GM23338 (cell line): ENCODE measurements at regions not wholly inside any gene's neighbourhood (a gene's known extent, or its start where the extent isn't known, plus 50 kb on each side); places are given as distances from the start of the nearest gene placed in this dataset.

Source experiments
- ATAC-seq: fragments of 200-7000 bp; cut with Tn5 transposase; 3 replicates; pipeline ENCODE4 v1.9.1; 2020
- DNase-seq: peaks from one replicate; pipeline ENCODE4 v3.0.0-alpha.2; 2015; ENCODE audit warnings: low spot score
- H2AFZ ChIP-seq: fragments of 200-600 bp; sonication (generic); 2 replicates; pipeline ENCODE4 v1.8.0; 2016; ENCODE audit warnings: antibody characterized with exemption, mild to moderate bottlenecking, moderate library complexity
- H3F3A ChIP-seq: fragments of 200-600 bp; sonication (generic); replicated peaks from 2 replicates; pipeline ENCODE4 v1.8.0; 2017; ENCODE audit warnings: antibody characterized with exemption, mixed run types, low read depth
- H3K27ac ChIP-seq: fragments of 200-600 bp; sonication (generic); 2 replicates; pipeline ENCODE4 v1.6.1; 2016; ENCODE audit warnings: low read depth
- H3K27me3 ChIP-seq: fragments of 200-600 bp; sonication (generic); 2 replicates; pipeline ENCODE4 v1.8.0; 2016; ENCODE audit warnings: mild to moderate bottlenecking, mixed run types, moderate library complexity; ENCODE audit not compliant: insufficient read depth
- H3K36me3 ChIP-seq: fragments of 200-600 bp; sonication (generic); 2 replicates; pipeline ENCODE4 v1.8.0; 2016; ENCODE audit warnings: mild to moderate bottlenecking; ENCODE audit not compliant: insufficient read depth
- H3K4me1 ChIP-seq: fragments of 200-600 bp; sonication (generic); 2 replicates; pipeline ENCODE4 v1.8.0; 2016; ENCODE audit warnings: mild to moderate bottlenecking, moderate library complexity; ENCODE audit not compliant: insufficient read depth
- H3K4me2 ChIP-seq: fragments of 200-600 bp; sonication (generic); 2 replicates; pipeline ENCODE4 v1.7.1; 2017; ENCODE audit warnings: mixed run types
- H3K4me3 ChIP-seq: fragments of 200-600 bp; sonication (generic); 2 replicates; pipeline ENCODE4 v1.6.1; 2016; ENCODE audit warnings: mixed run types
- H3K79me2 ChIP-seq: fragments of 200-600 bp; sonication (generic); replicated peaks from 2 replicates; pipeline ENCODE4 v1.8.0; 2017; ENCODE audit warnings: mild to moderate bottlenecking; ENCODE audit not compliant: insufficient read depth
- H3K9me2 ChIP-seq: fragments of 200-600 bp; sonication (generic); 2 replicates; pipeline ENCODE4 v1.8.0; 2017; ENCODE audit not compliant: insufficient read depth
- H4K20me1 ChIP-seq: fragments of 200-600 bp; sonication (generic); replicated peaks from 2 replicates; pipeline ENCODE4 v1.8.0; 2017; ENCODE audit warnings: mild to moderate bottlenecking; ENCODE audit not compliant: insufficient read depth
- H3K27ac Mint-ChIP-seq: 2 replicates; pipeline ENCODE4 v1.8.0; 2020; ENCODE audit warnings: inconsistent platforms, mild to moderate bottlenecking, moderate library complexity, mixed read lengths
- H3K27me3 Mint-ChIP-seq: 3 replicates; pipeline ENCODE4 v1.8.0; 2022; ENCODE audit warnings: low read depth, mild to moderate bottlenecking, moderate library complexity, mixed read lengths, inconsistent platforms; ENCODE audit not compliant: insufficient read depth, poor library complexity
- H3K36me3 Mint-ChIP-seq: 3 replicates; pipeline ENCODE4 v1.8.0; 2021; ENCODE audit warnings: low read depth, mild to moderate bottlenecking, inconsistent platforms, moderate library complexity, mixed read lengths
- H3K4me1 Mint-ChIP-seq: 3 replicates; pipeline ENCODE4 v1.8.0; 2020; ENCODE audit warnings: mild to moderate bottlenecking, inconsistent platforms, mixed read lengths
- H3K4me3 Mint-ChIP-seq: 3 replicates; pipeline ENCODE4 v1.8.0; 2021; ENCODE audit warnings: moderate library complexity, mild to moderate bottlenecking, inconsistent platforms, mixed read lengths
- H3K9me3 Mint-ChIP-seq: 3 replicates; pipeline ENCODE4 v1.8.0; 2020; ENCODE audit warnings: moderate library complexity, mild to moderate bottlenecking, inconsistent platforms, mixed read lengths
- CREB1 ChIP-seq: fragments of 250-450 bp; sonication (Bioruptor Pico); IDR thresholded peaks from 2 replicates; pipeline ENCODE4 v1.5.0; 2020; ENCODE audit warnings: low read depth, mild to moderate bottlenecking, moderate library complexity
- CTCF ChIP-seq, 2 experiments: fragments of 200-600 bp in 1 of 2; sonication (generic) in 1 of 2; conservative IDR thresholded peaks; 2 replicates each; pipeline versions ENCODE4 v1.5.1 to v1.6.1; 2016 to 2017; ENCODE audit warnings: antibody characterized with exemption in 2 of 2, low read depth in 2 of 2, mild to moderate bottlenecking in 2 of 2, moderate library complexity in 1 of 2
- ETS1 ChIP-seq: IDR thresholded peaks from 2 replicates; pipeline ENCODE4 v1.6.1; 2016; ENCODE audit warnings: antibody characterized with exemption
- EZH2 ChIP-seq: fragments of 200-600 bp; sonication (generic); IDR thresholded peaks from one replicate; pipeline ENCODE4 v1.8.0; 2017; ENCODE audit warnings: antibody characterized with exemption, mild to moderate bottlenecking, low read depth; ENCODE audit not compliant: unreplicated experiment
- EZH2phosphoT487 ChIP-seq: fragments of 200-600 bp; sonication (generic); IDR thresholded peaks from one replicate; pipeline ENCODE4 v1.8.1; 2018; ENCODE audit warnings: antibody characterized with exemption; ENCODE audit not compliant: unreplicated experiment
- NANOG ChIP-seq: IDR thresholded peaks from 2 replicates; pipeline ENCODE4 v1.6.1; 2016; ENCODE audit warnings: antibody characterized with exemption, borderline replicate concordance
- STAT1 ChIP-seq: IDR thresholded peaks from one replicate; pipeline ENCODE4 v1.6.1; 2016; ENCODE audit warnings: antibody characterized with exemption; ENCODE audit not compliant: unreplicated experiment
- ZNF331 ChIP-seq: fragments of 250-450 bp; sonication (Bioruptor Pico); IDR thresholded peaks from 2 replicates; pipeline ENCODE4 v1.5.0; 2020; ENCODE audit warnings: low read depth, mild to moderate bottlenecking, moderate library complexity
- TF ChIP-seq, protein P1 (sequence below): IDR thresholded peaks from one replicate; pipeline ENCODE4 v1.6.1; 2018; ENCODE audit warnings: antibody characterized with exemption; ENCODE audit not compliant: unreplicated experiment

DNA sequence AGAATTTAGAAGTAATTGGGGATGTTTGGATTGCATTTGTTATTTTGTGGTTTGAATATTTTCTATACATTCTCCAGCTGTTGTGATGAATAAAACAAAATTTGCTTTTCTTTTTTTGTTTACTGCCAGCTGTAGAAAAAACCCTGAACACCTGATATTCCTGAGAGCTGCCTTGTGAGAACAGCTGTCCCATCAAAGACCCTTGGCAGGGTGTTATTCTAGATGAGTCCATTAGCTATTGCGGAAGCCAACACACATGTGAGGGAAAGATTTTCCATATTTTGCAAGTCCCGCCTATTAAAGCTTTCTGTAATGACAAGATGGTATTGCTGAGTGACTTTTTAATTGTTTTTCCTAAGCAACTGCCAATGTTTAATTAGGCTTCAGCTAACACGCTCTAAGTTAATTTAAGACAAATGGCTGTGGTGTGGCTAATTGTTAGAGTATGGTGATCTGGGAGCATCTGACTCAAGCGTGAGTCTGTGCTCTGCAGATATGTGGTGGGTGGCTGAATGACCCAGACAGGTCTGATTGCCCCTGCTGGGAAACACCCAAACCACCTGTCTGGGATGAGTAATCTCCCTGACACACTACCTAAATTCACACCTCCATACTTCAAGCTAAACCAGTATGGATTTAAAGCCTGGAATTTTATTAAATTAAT is 86.5 kb upstream of the PRLR start:
- no peaks in the 10 kb centered on the region for H4K20me1 ChIP-seq
- Mint-ChIP-seq H3K36me3 (no peaks in the 10 kb centered on the region), H3K4me3 (no peak overlapping the region), H3K27me3 (no peaks in the 10 kb centered on the region), H3K4me1 (no peaks in the 10 kb centered on the region), H3K9me3 (no peaks in the 10 kb centered on the region), H3K27ac (no peak overlapping the region)
- H3K27me3 ChIP-seq = no peaks in the 10 kb centered on the region
- no peak overlapping the region for H3K4me3 ChIP-seq
- H3K36me3 ChIP-seq = no peaks in the 10 kb centered on the region
- H2AFZ ChIP-seq = no peak overlapping the region
- no peaks in the 10 kb centered on the region for H3K4me1 ChIP-seq
- H3K9me2 ChIP-seq = peaks cover 8% of the 10 kb centered on the region
- ATAC-seq = no peak
- TF ChIP-seq ZNF331 (no peak), EZH2phosphoT487 (no peak), STAT1 (no peak), CTCF (conservative IDR thresholded peaks at IDR 0.05; ENCODE audit: low read depth in 2 of 2) (no peak), NANOG (no peak), CREB1 (CRISPR knock-in tag) (no peak), EZH2 (no peak)
- TF ChIP-seq, protein P1, sequence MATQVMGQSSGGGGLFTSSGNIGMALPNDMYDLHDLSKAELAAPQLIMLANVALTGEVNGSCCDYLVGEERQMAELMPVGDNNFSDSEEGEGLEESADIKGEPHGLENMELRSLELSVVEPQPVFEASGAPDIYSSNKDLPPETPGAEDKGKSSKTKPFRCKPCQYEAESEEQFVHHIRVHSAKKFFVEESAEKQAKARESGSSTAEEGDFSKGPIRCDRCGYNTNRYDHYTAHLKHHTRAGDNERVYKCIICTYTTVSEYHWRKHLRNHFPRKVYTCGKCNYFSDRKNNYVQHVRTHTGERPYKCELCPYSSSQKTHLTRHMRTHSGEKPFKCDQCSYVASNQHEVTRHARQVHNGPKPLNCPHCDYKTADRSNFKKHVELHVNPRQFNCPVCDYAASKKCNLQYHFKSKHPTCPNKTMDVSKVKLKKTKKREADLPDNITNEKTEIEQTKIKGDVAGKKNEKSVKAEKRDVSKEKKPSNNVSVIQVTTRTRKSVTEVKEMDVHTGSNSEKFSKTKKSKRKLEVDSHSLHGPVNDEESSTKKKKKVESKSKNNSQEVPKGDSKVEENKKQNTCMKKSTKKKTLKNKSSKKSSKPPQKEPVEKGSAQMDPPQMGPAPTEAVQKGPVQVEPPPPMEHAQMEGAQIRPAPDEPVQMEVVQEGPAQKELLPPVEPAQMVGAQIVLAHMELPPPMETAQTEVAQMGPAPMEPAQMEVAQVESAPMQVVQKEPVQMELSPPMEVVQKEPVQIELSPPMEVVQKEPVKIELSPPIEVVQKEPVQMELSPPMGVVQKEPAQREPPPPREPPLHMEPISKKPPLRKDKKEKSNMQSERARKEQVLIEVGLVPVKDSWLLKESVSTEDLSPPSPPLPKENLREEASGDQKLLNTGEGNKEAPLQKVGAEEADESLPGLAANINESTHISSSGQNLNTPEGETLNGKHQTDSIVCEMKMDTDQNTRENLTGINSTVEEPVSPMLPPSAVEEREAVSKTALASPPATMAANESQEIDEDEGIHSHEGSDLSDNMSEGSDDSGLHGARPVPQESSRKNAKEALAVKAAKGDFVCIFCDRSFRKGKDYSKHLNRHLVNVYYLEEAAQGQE = no peak
- H3K79me2 ChIP-seq = no peaks in the 10 kb centered on the region
- no peak overlapping the region for H3K27ac ChIP-seq
- no peak for DNase-seq
- no peaks in the 10 kb centered on the region for H3F3A ChIP-seq
- no peak overlapping the region for H3K4me2 ChIP-seq

GRCh38 chr5:35313291-35313690 is 83.0 kb upstream of the PRLR start:
- H3K27ac Mint-ChIP-seq = no peak overlapping the region
- TF ChIP-seq EZH2phosphoT487 = no peak
- no peak for TF ChIP-seq STAT1
- no peak for TF ChIP-seq EZH2
- no peak for TF ChIP-seq ETS1
- no peak for TF ChIP-seq ZNF331
- TF ChIP-seq CTCF (conservative IDR thresholded peaks at IDR 0.05; ENCODE audit: low read depth in 2 of 2) = no peak

More at GRCh38 chr5:35313291-35313690, 83.0 kb upstream of the PRLR start:
- Histone ChIP-seq H3K79me2 (no peaks in the 10 kb centered on the region), H3K4me1 (no peaks in the 10 kb centered on the region; the same call in 1 of the 2 replicates), H3K4me3 (no peak overlapping the region), H3K36me3 (no peaks in the 10 kb centered on the region), H3K27me3 (no peaks in the 10 kb centered on the region), H2AFZ (no peak overlapping the region), H3K27ac (no peak overlapping the region), H3F3A (no peaks in the 10 kb centered on the region), H4K20me1 (no peaks in the 10 kb centered on the region), H3K4me2 (no peak overlapping the region), H3K9me2 (peaks cover 5% of the 10 kb centered on the region)
- no peaks in the 10 kb centered on the region for H3K27me3 Mint-ChIP-seq
- no peaks in the 10 kb centered on the region for H3K36me3 Mint-ChIP-seq
- DNase-seq (no peak), ATAC-seq (no peak)
- no peak overlapping the region for H3K4me3 Mint-ChIP-seq
- H3K4me1 Mint-ChIP-seq = peaks cover 6% of the 10 kb centered on the region
- no peaks in the 10 kb centered on the region for H3K9me3 Mint-ChIP-seq
